Heart right ventricle (tissue), 16 donors: ENCODE measurements at regions not wholly inside any gene's neighbourhood (a gene's known extent, or its start where the extent isn't known, plus 50 kb on each side); places are given as distances from the start of the nearest gene placed in this dataset.
"Not testable (repeated sequence)": the region's sequence is repeated elsewhere in the genome, so short reads cannot be mapped to it uniquely, and the experiment has no call there.

Experiments
- ATAC-seq, 8 donors: fragments of 200-7000 bp; cut with Tn5 transposase; one replicate each; pipeline ENCODE4 v1.9.1; 2020; ENCODE audit warnings: mild to moderate bottlenecking in 8 of 8, moderate library complexity in 8 of 8, moderate number of reproducible peaks in 1 of 8
- DNase-seq, 2 donors: peaks; one replicate each; pipeline ENCODE4 v3.0.0-alpha.2; 2020
- H3K27ac ChIP-seq, 10 donors: fragments of 200-600 bp; sonication (generic) in 2 of 10; one replicate each; pipeline versions ENCODE4 v1.5.0 to v1.8.0; 2020 to 2022; ENCODE audit warnings: mild to moderate bottlenecking in 3 of 10
- H3K27me3 ChIP-seq, 7 donors: fragments of 200-600 bp; one replicate each; pipeline ENCODE4 v1.8.0; 2021 to 2022; ENCODE audit warnings: mild to moderate bottlenecking in 2 of 7
- H3K36me3 ChIP-seq, 9 donors: fragments of 200-600 bp; sonication (generic) in 1 of 9; one replicate each; pipeline versions ENCODE4 v1.5.0 to v1.8.0; 2020 to 2022; ENCODE audit warnings: mild to moderate bottlenecking in 2 of 9
- H3K4me1 ChIP-seq, 9 donors: fragments of 200-600 bp; sonication (generic) in 1 of 9; one replicate each; pipeline versions ENCODE4 v1.5.0 to v1.8.0; 2020 to 2022; ENCODE audit warnings: mild to moderate bottlenecking in 4 of 9
- H3K4me3 ChIP-seq, 10 donors: fragments of 200-600 bp; sonication (generic) in 2 of 10; one replicate each; pipeline versions ENCODE4 v1.5.0 to v1.8.0; 2020 to 2022; ENCODE audit warnings: mild to moderate bottlenecking in 7 of 10, moderate library complexity in 2 of 10
- H3K9me3 ChIP-seq, 11 donors: fragments of 200-600 bp in 10 of 11; sonication (generic) in 2 of 11; one replicate each; pipeline versions ENCODE4 v1.5.0 to v1.8.0; 2013 to 2022; ENCODE audit warnings: mild to moderate bottlenecking in 2 of 11, control low read depth in 1 of 11, moderate library complexity in 1 of 11
- WGBS, 2 donors: extraction: QIAGEN DNeasy Blood & Tissue Kit; methylation state at CpG; one replicate each; pipeline ENCODE4 v1.1.7; 2013; ENCODE audit warnings: inconsistent platforms in 1 of 2; 5-methylcytosine and 5-hydroxymethylcytosine counted together
- intact Hi-C, 10 donors: fragments of 100-400 bp; cut with DNase I; formaldehyde crosslinking; loops; one replicate each; pipeline versions ENCODE4 v1.11.1 to v1.14.2; 2022
- TF ChIP-seq, protein P1 (sequence below), 9 donors: fragments of 200-600 bp; sonication (generic) in 2 of 9; IDR thresholded peaks; one replicate each; pipeline versions ENCODE4 v1.5.0 to v1.8.0; 2021 to 2022; ENCODE audit warnings: antibody characterized with exemption in 9 of 9, mild to moderate bottlenecking in 5 of 9, moderate library complexity in 1 of 9
- donor health status: Arrhythmogenic right ventricular cardiomyopathy.
- donor health status: ischemic (EF 13 %, LVEDD 7.1; RV severe dilation, severe dysfunction).
- donor health status: healthy with polysubstance abuse.
- donor health status: DM: no; HTN: yes; CAD: no.
- donor health status: DM: no; HTN: no; CAD: no.
- donor health status: ischemic (EF 25% LVEDD 6.9; RV normal size, moderate dysfunction).
- donor health status: ischemic (EF 25% LVEDD 5.7; RV mildly dilated, moderate dysfunction).
- donor health status: healthy.
- donor health status: DM: yes; HTN: yes; CAD: no.
- donor health status: Ischemic cardiomyopathy.
- donor health status: ischemic (EF 35%, LVEDD 5.7; RV mildly dilated, moderate dysfunction).
- donor health status: nonischemic (EF 11% LVEDD 7.7; RV severe dilation, severe dysfunction).
- donor health status: DM: yes; HTN: yes; CAD: no.
- donor health status: PGD.
- donor health status: ischemic (EF 29% LVEDD 5.4; RV normal size, mild dysfunction).
- donor health status: nonischemic (EF 23%, LVEDD 6.1; RV moderate dilation, normal function).

DNA sequence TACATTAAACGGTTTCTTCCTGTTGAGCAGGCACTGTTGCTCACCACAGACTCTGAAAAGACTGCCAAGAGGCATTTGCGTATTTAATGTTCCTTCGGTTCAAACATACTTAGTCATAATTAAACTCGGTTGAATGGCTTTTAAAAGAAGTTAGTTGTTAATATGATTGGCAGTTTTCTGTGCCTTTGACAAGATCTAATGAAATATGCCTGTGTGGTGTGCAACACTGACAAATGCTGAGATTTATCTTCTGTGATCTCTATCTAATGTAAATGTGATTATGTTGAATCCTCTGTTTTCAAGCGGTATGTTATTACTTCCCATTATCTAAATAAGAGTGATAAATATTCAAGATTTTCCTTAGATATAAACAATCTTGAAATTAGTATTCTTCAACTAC is 1046.6 kb downstream of the CDH8 start:
- Histone ChIP-seq H3K4me3 (no peak overlapping the region), H3K27me3 (no peaks in the 10 kb centered on the region), H3K27ac (no peak overlapping the region), H3K9me3 (no peaks in the 10 kb centered on the region), H3K36me3 (no peaks in the 10 kb centered on the region), H3K4me1 (no peaks in the 10 kb centered on the region)
- TF ChIP-seq, protein P1, sequence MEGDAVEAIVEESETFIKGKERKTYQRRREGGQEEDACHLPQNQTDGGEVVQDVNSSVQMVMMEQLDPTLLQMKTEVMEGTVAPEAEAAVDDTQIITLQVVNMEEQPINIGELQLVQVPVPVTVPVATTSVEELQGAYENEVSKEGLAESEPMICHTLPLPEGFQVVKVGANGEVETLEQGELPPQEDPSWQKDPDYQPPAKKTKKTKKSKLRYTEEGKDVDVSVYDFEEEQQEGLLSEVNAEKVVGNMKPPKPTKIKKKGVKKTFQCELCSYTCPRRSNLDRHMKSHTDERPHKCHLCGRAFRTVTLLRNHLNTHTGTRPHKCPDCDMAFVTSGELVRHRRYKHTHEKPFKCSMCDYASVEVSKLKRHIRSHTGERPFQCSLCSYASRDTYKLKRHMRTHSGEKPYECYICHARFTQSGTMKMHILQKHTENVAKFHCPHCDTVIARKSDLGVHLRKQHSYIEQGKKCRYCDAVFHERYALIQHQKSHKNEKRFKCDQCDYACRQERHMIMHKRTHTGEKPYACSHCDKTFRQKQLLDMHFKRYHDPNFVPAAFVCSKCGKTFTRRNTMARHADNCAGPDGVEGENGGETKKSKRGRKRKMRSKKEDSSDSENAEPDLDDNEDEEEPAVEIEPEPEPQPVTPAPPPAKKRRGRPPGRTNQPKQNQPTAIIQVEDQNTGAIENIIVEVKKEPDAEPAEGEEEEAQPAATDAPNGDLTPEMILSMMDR (IDR thresholded peaks at IDR 0.05) = no peak
- 67 to 79% methylated on average over 5 of the region's 5 CpGs for WGBS, 2 donors
- no peak for ATAC-seq
- DNase-seq = no peak
- intact Hi-C loops = no loop called here

DNA sequence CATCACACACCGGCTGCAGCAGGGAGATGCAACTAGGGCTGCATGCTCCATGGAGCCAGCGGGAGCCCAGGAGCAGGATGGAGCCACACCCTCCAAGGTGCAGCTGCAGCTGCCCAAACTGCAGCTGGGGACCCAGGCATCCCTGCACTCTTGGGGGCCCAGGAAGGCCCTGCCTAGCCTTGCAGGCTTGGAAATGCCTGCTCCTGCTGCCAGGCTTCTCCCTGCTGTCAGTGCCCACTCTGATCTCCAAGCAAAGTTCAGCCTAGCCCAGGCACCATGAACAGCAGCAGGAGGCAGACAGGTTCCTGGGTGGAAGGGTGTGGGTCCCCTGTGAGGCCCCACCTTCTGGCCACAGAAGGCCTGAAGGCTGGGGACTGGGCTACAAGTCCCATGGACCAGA is 1057.1 kb downstream of the CDH8 start:
- TF ChIP-seq, protein P1 (IDR thresholded peaks at IDR 0.05) = no peak
- no peak for ATAC-seq

DNA sequence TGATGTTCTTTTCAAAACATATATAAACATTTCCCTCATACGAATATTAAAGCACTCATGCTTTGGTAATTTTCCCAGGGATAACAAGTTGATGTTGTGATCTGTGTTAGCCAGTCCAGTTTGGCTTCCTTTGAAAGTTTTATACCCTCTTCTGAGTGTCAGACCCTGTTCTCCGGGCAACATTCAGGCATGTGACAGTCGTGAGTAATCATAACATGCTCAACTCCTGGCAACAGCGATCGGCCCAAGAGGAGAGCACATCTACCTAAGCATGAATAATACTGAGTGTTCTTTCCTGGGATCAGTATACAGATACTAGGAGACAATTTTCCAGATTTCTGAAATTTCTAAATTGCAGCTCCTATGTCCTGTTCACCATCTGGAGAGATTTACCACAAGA is 1086.4 kb downstream of the CDH8 start:
- TF ChIP-seq, protein P1 (IDR thresholded peaks at IDR 0.05) = no peak
- no peak overlapping the region for H3K4me3 ChIP-seq
- ATAC-seq (no peak), DNase-seq (no peak)
- H3K27me3 ChIP-seq = no peaks in the 10 kb centered on the region
- H3K36me3 ChIP-seq = no peaks in the 10 kb centered on the region
- no peak overlapping the region for H3K27ac ChIP-seq
- H3K9me3 ChIP-seq = no peaks in the 10 kb centered on the region
- WGBS, 2 donors = 67 to 71% methylated on average over 5 of the region's 5 CpGs
- intact Hi-C loops = no loop called here
- H3K4me1 ChIP-seq = no peaks in the 10 kb centered on the region

More for the DNA sequence above, 1057.1 kb downstream of the CDH8 start:
- Histone ChIP-seq H3K36me3 (no peaks in the 10 kb centered on the region), H3K27me3 (no peaks in the 10 kb centered on the region), H3K9me3 (peaks cover 0 to 8% (median 0%) of the 10 kb centered on the region in 11 donors), H3K4me3 (no peak overlapping the region), H3K27ac (no peak overlapping the region), H3K4me1 (no peaks in the 10 kb centered on the region)
- intact Hi-C loops = no loop called here
- DNase-seq = no peak
- 67 to 90% methylated on average over 2 of the region's 2 CpGs for WGBS, 2 donors

DNA sequence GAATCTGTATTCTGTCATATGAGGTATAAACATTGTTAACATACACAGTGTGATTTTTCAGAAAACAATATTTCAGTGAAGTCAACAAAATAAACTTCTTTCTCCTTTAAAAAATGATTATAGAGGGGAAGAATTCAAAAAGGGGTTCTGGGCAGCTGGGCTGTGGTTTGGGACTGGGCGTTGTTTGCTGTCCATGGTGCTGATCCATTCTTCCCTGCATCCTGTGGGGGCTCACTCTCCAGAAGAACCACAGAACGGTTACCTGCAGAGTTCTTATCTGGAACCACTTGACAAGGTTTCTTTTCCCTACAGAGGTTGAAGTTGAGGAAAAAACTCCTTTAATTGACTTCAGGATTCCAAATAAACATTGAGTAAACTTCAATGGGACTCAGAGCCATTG is 1091.0 kb downstream of the CDH8 start:
- Histone ChIP-seq H3K4me1 (no peaks in the 10 kb centered on the region), H3K27me3 (no peaks in the 10 kb centered on the region)
- peak in 1 of 2 donors; percentile 6 for DNase-seq

DNA sequence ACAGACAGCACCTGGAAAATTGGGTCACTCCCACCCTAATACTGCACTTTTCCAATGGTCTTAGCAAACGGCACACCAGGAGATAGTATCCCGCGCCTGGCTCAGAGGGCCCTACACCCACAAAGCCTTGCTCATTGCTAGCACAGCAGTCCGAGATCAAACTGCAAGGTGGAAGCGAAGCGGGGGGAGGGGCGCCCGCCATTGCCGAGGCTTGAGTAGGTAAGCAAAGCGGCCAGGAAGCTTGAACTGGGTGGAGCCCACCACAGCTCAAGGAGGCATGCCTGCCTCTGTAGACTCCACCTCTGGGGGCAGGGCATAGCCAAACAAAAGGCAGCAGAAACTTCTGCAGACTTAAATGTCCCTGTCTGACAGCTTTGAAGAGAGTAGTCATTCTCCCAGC is 1100.0 kb downstream of the CDH8 start:
- intact Hi-C loops, H3K4me1 ChIP-seq, H3K36me3 ChIP-seq, DNase-seq, H3K27ac ChIP-seq, H3K27me3 ChIP-seq, ATAC-seq, H3K4me3 ChIP-seq: not testable (repeated sequence)
- peaks cover 0 to 10% (median 0%) of the 10 kb centered on the region in 11 donors for H3K9me3 ChIP-seq
- WGBS, 2 donors = 91 to 92% methylated on average over 10 of the region's 10 CpGs

More for the DNA sequence above, 1091.0 kb downstream of the CDH8 start:
- intact Hi-C loops = no loop called here
- H3K27ac ChIP-seq = no peak overlapping the region
- TF ChIP-seq, protein P1 (IDR thresholded peaks at IDR 0.05) = no peak
- no peak for ATAC-seq
- H3K4me3 ChIP-seq = no peak overlapping the region
- WGBS, 2 donors = 3 to 5% methylated on average over 2 of the region's 2 CpGs
- no peaks in the 10 kb centered on the region for H3K36me3 ChIP-seq
- H3K9me3 ChIP-seq = peaks cover 0 to 9% (median 0%) of the 10 kb centered on the region in 11 donors
